GM04504 (cell line): ENCODE measurements at regions not wholly inside any gene's neighbourhood (a gene's known extent, or its start where the extent isn't known, plus 50 kb on each side); places are given as distances from the start of the nearest gene placed in this dataset.

Experiments
- DNase-seq: peaks from one replicate; pipeline ENCODE4 v3.0.0-alpha.2; 2012; ENCODE audit warnings: low read depth

- DNase-seq = no peak
Measured at GRCh38 chr17:52389632-52390031, 231.1 kb upstream of the CA10 start.

- DNase-seq = no peak
Measured at GRCh38 chr17:52388941-52389340, 230.4 kb upstream of the CA10 start.

- no peak for DNase-seq
Measured at GRCh38 chr17:52384695-52385094, 226.2 kb upstream of the CA10 start.

GRCh38 chr17:52383493-52384100, 225.1 kb upstream of the CA10 start:
- no peak for DNase-seq

- DNase-seq = no peak
Measured at GRCh38 chr17:52378860-52379259, 220.3 kb upstream of the CA10 start.

GRCh38 chr17:52376137-52376536, 217.6 kb upstream of the CA10 start:
- DNase-seq = no peak

GRCh38 chr17:52368886-52369285, 210.4 kb upstream of the CA10 start:
- DNase-seq = no peak

- no peak for DNase-seq
Measured at GRCh38 chr17:52357854-52358253, 199.3 kb upstream of the CA10 start.

- no peak for DNase-seq
Measured at GRCh38 chr17:52336796-52337195, 178.3 kb upstream of the CA10 start.

GRCh38 chr17:52306314-52306713, 147.8 kb upstream of the CA10 start:
- DNase-seq = no peak

- DNase-seq = no peak
Measured at GRCh38 chr17:52298881-52299280, 140.4 kb upstream of the CA10 start.

GRCh38 chr17:52297230-52298010, 138.9 kb upstream of the CA10 start:
- no peak for DNase-seq

- no peak for DNase-seq
Measured at GRCh38 chr17:52294301-52294700, 135.8 kb upstream of the CA10 start.

GRCh38 chr17:52287611-52288010, 129.1 kb upstream of the CA10 start:
- DNase-seq = no peak

- no peak for DNase-seq
Measured at GRCh38 chr17:52283872-52284271, 125.4 kb upstream of the CA10 start.

- DNase-seq = no peak
Measured at GRCh38 chr17:52276381-52277008, 118.0 kb upstream of the CA10 start.

GRCh38 chr17:52271781-52272180, 113.3 kb upstream of the CA10 start:
- DNase-seq = no peak

GRCh38 chr17:52255347-52255746, 96.8 kb upstream of the CA10 start:
- no peak for DNase-seq

- DNase-seq = no peak
Measured at GRCh38 chr17:52244689-52245088, 86.2 kb upstream of the CA10 start.

GRCh38 chr17:52242268-52242667, 83.8 kb upstream of the CA10 start:
- no peak for DNase-seq

- DNase-seq = no peak
Measured at GRCh38 chr17:52237151-52237550, 78.6 kb upstream of the CA10 start.

- no peak for DNase-seq
Measured at GRCh38 chr17:52235516-52235915, 77.0 kb upstream of the CA10 start.

- DNase-seq = no peak
Measured at GRCh38 chr17:52233632-52234031, 75.1 kb upstream of the CA10 start.
